Astrocyte of the spinal cord (primary cell): ENCODE measurements at regions not wholly inside any gene's neighbourhood (a gene's known extent, or its start where the extent isn't known, plus 50 kb on each side); places are given as distances from the start of the nearest gene placed in this dataset.
"Not testable (repeated sequence)": the region's sequence is repeated elsewhere in the genome, so short reads cannot be mapped to it uniquely, and the experiment has no call there.

Experiments used
- DNase-seq: peaks from one replicate; pipeline ENCODE4 v3.0.0; 2011; ENCODE audit warnings: low read depth, low spot score
- H3K4me3 ChIP-seq: 2 replicates; pipeline ENCODE4 v1.5.1; 2011; ENCODE audit warnings: low read depth, mild to moderate bottlenecking, low read length, moderate library complexity
- CTCF ChIP-seq: IDR thresholded peaks from 2 replicates; pipeline ENCODE4 v1.5.1; 2012; ENCODE audit warnings: low read depth, mild to moderate bottlenecking, low read length, inconsistent platforms
- in situ Hi-C: cut with HindIII; loops from 2 replicates; pipeline ENCODE4 v1.10.0; 2017; ENCODE audit warnings: low sequenced_read_pairs

GRCh38 chr6:81934936-81935335 lies 182.5 kb upstream of the TENT5A start:
- DNase-seq, result no peak
- H3K4me3 ChIP-seq, result no peak overlapping the region
- in situ Hi-C loops, result no loop called here
- no peak for TF ChIP-seq CTCF

GRCh38 chr6:81933608-81934051 lies 181.1 kb upstream of the TENT5A start:
- DNase-seq, result no peak

GRCh38 chr6:81933089-81933488 lies 180.6 kb upstream of the TENT5A start:
- DNase-seq, result no peak
- H3K4me3 ChIP-seq, result no peak overlapping the region
- TF ChIP-seq CTCF, result no peak
- in situ Hi-C loops, result no loop called here

More at GRCh38 chr6:81933608-81934051, 181.1 kb upstream of the TENT5A start:
- no peak overlapping the region for H3K4me3 ChIP-seq
- in situ Hi-C loops, result no loop called here
- TF ChIP-seq CTCF, result no peak

- H3K4me3 ChIP-seq, in situ Hi-C loops, DNase-seq: not testable (repeated sequence)
These were observed 180.0 kb upstream of the TENT5A start for GRCh38 chr6:81932448-81932847.

GRCh38 chr6:81929828-81930227 lies 177.3 kb upstream of the TENT5A start:
- peak; percentile 43 for DNase-seq
- in situ Hi-C loops, result no loop called here

GRCh38 chr6:81925201-81925600 lies 172.7 kb upstream of the TENT5A start:
- TF ChIP-seq CTCF, result no peak

More at GRCh38 chr6:81929828-81930227, 177.3 kb upstream of the TENT5A start:
- H3K4me3 ChIP-seq, result no peak overlapping the region
- no peak for TF ChIP-seq CTCF

GRCh38 chr6:81909981-81910900 lies 157.8 kb upstream of the TENT5A start:
- TF ChIP-seq CTCF, result no peak
- in situ Hi-C loops, result no loop called here
- no peak overlapping the region for H3K4me3 ChIP-seq
- DNase-seq, result peak; percentile 52

More at GRCh38 chr6:81925201-81925600, 172.7 kb upstream of the TENT5A start:
- H3K4me3 ChIP-seq, result no peak overlapping the region
- in situ Hi-C loops, result no loop called here
- no peak for DNase-seq
